ENCODE measurements at regions not wholly inside any gene's neighbourhood (a gene's known extent, or its start where the extent isn't known, plus 50 kb on each side); places are given as distances from the start of the nearest gene placed in this dataset.

GRCh38 chr6:165204807-165205545, 104.4 kb downstream of the C6orf118 start:
- Mint-ChIP-seq H3K27me3 (ENCODE audit: unreplicated experiment) (no peaks in the 10 kb centered on the region), H3K9me3 (ENCODE audit: unreplicated experiment) (no peaks in the 10 kb centered on the region), H3K27ac (ENCODE audit: unreplicated experiment) (no peak overlapping the region), H3K4me1 (ENCODE audit: unreplicated experiment) (no peaks in the 10 kb centered on the region), H3K36me3 (ENCODE audit: low read depth, unreplicated experiment) (no peaks in the 10 kb centered on the region), H3K4me3 (ENCODE audit: unreplicated experiment) (no peak overlapping the region)
- no peak for TF ChIP-seq CTCF (IDR thresholded peaks at IDR 0.05; ENCODE audit: unreplicated experiment)
- no peak for DNase-seq (ENCODE audit: low spot score)

- no peaks in the 10 kb centered on the region for H3K9me3 Mint-ChIP-seq (ENCODE audit: unreplicated experiment)
- H3K27me3 Mint-ChIP-seq (ENCODE audit: unreplicated experiment) = no peaks in the 10 kb centered on the region
- H3K27ac Mint-ChIP-seq (ENCODE audit: unreplicated experiment) = no peak overlapping the region
- no peak overlapping the region for H3K4me3 Mint-ChIP-seq (ENCODE audit: unreplicated experiment)
- no peak for TF ChIP-seq CTCF (IDR thresholded peaks at IDR 0.05; ENCODE audit: unreplicated experiment)
- no peak for DNase-seq (ENCODE audit: low spot score)
- no peaks in the 10 kb centered on the region for H3K4me1 Mint-ChIP-seq (ENCODE audit: unreplicated experiment)
- no peaks in the 10 kb centered on the region for H3K36me3 Mint-ChIP-seq (ENCODE audit: low read depth, unreplicated experiment)
These were observed 109.2 kb downstream of the C6orf118 start for GRCh38 chr6:165200178-165200577.

- no peak for TF ChIP-seq CTCF (IDR thresholded peaks at IDR 0.05; ENCODE audit: unreplicated experiment)
These were observed 117.9 kb downstream of the C6orf118 start for GRCh38 chr6:165191461-165191860.

GRCh38 chr6:165186441-165187205, 122.8 kb downstream of the C6orf118 start:
- Mint-ChIP-seq H3K9me3 (ENCODE audit: unreplicated experiment) (no peaks in the 10 kb centered on the region), H3K4me3 (ENCODE audit: unreplicated experiment) (no peak overlapping the region), H3K4me1 (ENCODE audit: unreplicated experiment) (no peaks in the 10 kb centered on the region), H3K36me3 (ENCODE audit: low read depth, unreplicated experiment) (no peaks in the 10 kb centered on the region), H3K27ac (ENCODE audit: unreplicated experiment) (no peak overlapping the region), H3K27me3 (ENCODE audit: unreplicated experiment) (peaks cover 1% of the 10 kb centered on the region)
- no peak for TF ChIP-seq CTCF (IDR thresholded peaks at IDR 0.05; ENCODE audit: unreplicated experiment)
- DNase-seq (ENCODE audit: low spot score) = no peak

More at GRCh38 chr6:165191461-165191860, 117.9 kb downstream of the C6orf118 start:
- H3K27me3 Mint-ChIP-seq (ENCODE audit: unreplicated experiment) = peaks cover 1% of the 10 kb centered on the region
- H3K4me1 Mint-ChIP-seq (ENCODE audit: unreplicated experiment) = no peaks in the 10 kb centered on the region
- no peaks in the 10 kb centered on the region for H3K9me3 Mint-ChIP-seq (ENCODE audit: unreplicated experiment)
- DNase-seq (ENCODE audit: low spot score) = no peak
- H3K4me3 Mint-ChIP-seq (ENCODE audit: unreplicated experiment) = no peak overlapping the region
- H3K36me3 Mint-ChIP-seq (ENCODE audit: low read depth, unreplicated experiment) = no peaks in the 10 kb centered on the region
- no peak overlapping the region for H3K27ac Mint-ChIP-seq (ENCODE audit: unreplicated experiment)

- Mint-ChIP-seq H3K27ac (ENCODE audit: unreplicated experiment) (no peak overlapping the region), H3K4me1 (ENCODE audit: unreplicated experiment) (no peaks in the 10 kb centered on the region), H3K4me3 (ENCODE audit: unreplicated experiment) (no peak overlapping the region), H3K27me3 (ENCODE audit: unreplicated experiment) (peaks cover 1% of the 10 kb centered on the region), H3K9me3 (ENCODE audit: unreplicated experiment) (no peaks in the 10 kb centered on the region), H3K36me3 (ENCODE audit: low read depth, unreplicated experiment) (no peaks in the 10 kb centered on the region)
- no peak for DNase-seq (ENCODE audit: low spot score)
- no peak for TF ChIP-seq CTCF (IDR thresholded peaks at IDR 0.05; ENCODE audit: unreplicated experiment)
These were observed 123.4 kb downstream of the C6orf118 start for GRCh38 chr6:165186041-165186440.
